Upper lobe of left lung (tissue), 6 donors: ENCODE measurements at regions not wholly inside any gene's neighbourhood (a gene's known extent, or its start where the extent isn't known, plus 50 kb on each side); places are given as distances from the start of the nearest gene placed in this dataset.

Experiments used
- ATAC-seq, 2 donors: fragments of 200-7000 bp; cut with Tn5 transposase; one replicate each; pipeline ENCODE4 v1.9.1; 2022; ENCODE audit warnings: mild to moderate bottlenecking in 2 of 2, moderate library complexity in 2 of 2; ENCODE audit not compliant: low FRiP score in 2 of 2
- DNase-seq, 2 donors: peaks; one replicate each; pipeline ENCODE4 v3.0.0-alpha.2; 2019 to 2020
- H3K27ac ChIP-seq, 4 donors: fragments of 200-600 bp; sonication (generic); one replicate each; pipeline ENCODE4 v1.5.1; 2016 to 2019
- H3K27me3 ChIP-seq, 4 donors: fragments of 200-600 bp; sonication (generic); one replicate each; pipeline ENCODE4 v1.5.1; 2017 to 2019
- H3K36me3 ChIP-seq, 4 donors: fragments of 200-600 bp; sonication (generic); one replicate each; pipeline ENCODE4 v1.5.1; 2016 to 2019
- H3K4me1 ChIP-seq, 4 donors: fragments of 200-600 bp; sonication (generic); one replicate each; pipeline ENCODE4 v1.5.1; 2018 to 2019
- H3K4me3 ChIP-seq, 4 donors: fragments of 200-600 bp; sonication (generic); one replicate each; pipeline ENCODE4 v1.5.1; 2017 to 2019; ENCODE audit warnings: mild to moderate bottlenecking in 2 of 4, moderate library complexity in 1 of 4
- H3K9me3 ChIP-seq, 4 donors: fragments of 200-600 bp; sonication (generic); one replicate each; pipeline ENCODE4 v1.5.1; 2018 to 2019
- CTCF ChIP-seq, 6 experiments: fragments of 450-650 bp in 4 of 6; fragments of 200-600 bp in 2 of 6; sonication (generic) in 2 of 6; IDR thresholded peaks; one replicate each; pipeline ENCODE4 v1.5.1; 2016 to 2019; ENCODE audit warnings: antibody characterized with exemption in 6 of 6
- EP300 ChIP-seq, 4 donors: sonication (generic); formaldehyde crosslinking; IDR thresholded peaks; one replicate each; pipeline ENCODE4 v1.5.1; 2017; ENCODE audit warnings: antibody characterized with exemption in 4 of 4, control low read depth in 2 of 4
- POLR2A ChIP-seq, 4 donors: fragments of 450-650 bp; IDR thresholded peaks; one replicate each; pipeline ENCODE4 v1.5.1; 2016 to 2017; ENCODE audit warnings: antibody characterized with exemption in 4 of 4, mild to moderate bottlenecking in 2 of 4
- POLR2AphosphoS5 ChIP-seq, 2 donors: sonication (generic); formaldehyde crosslinking; IDR thresholded peaks; one replicate each; pipeline ENCODE4 v1.5.1; 2017; ENCODE audit warnings: antibody characterized with exemption in 2 of 2
- WGBS, 2 donors: methylation state at CpG; one replicate each; pipeline ENCODE4 v1.1.5; 2017 to 2018; 5-methylcytosine and 5-hydroxymethylcytosine counted together
- donor health status: DM: no; HTN: no; CAD: no; lungs with moderate emphysema.
- donor health status: DM: no; HTN: yes; CAD: no; lungs with severe emphysema.

DNA sequence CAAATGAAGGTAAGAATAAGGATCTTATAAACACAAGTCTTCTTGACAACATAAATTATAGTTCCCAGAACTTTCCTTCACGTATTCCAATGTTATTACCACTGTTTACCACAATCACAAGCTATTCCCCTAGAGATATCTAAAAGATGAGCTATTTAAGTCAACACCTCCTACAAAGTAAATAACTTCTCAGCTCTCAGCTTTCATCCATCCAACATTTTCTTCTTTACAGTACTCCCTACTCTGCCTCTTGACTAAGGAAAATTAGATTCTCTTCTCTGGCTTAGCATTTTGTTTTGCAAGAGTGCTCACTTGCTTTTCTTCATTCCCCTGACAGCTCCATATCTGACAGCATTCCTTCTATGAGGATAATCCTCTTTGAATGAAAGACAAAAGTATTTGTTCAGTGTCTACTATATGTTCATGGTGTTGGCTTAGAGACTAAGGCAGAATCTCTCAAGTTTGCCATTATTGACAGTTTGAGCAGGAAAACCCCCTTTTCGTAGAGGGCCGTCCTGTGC, 93.0 kb upstream of the IL6 start:
- H3K27ac ChIP-seq = no peak overlapping the region
- TF ChIP-seq EP300 (IDR thresholded peaks at IDR 0.05) (no peak), POLR2A (IDR thresholded peaks at IDR 0.05) (no peak), POLR2AphosphoS5 (IDR thresholded peaks at IDR 0.05) (no peak), CTCF (IDR thresholded peaks at IDR 0.05) (no peak)
- H3K9me3 ChIP-seq = no peaks in the 10 kb centered on the region
- peaks cover 0 to 15% (median 0%) of the 10 kb centered on the region in 4 donors for H3K4me1 ChIP-seq
- ATAC-seq (peak in 1 of 2 donors; percentile 56), DNase-seq (no peak)
- H3K36me3 ChIP-seq = no peaks in the 10 kb centered on the region
- 71 to 85% methylated on average over 3 of the region's 3 CpGs for WGBS, 2 donors
- no peak overlapping the region for H3K4me3 ChIP-seq
- no peaks in the 10 kb centered on the region for H3K27me3 ChIP-seq

DNA sequence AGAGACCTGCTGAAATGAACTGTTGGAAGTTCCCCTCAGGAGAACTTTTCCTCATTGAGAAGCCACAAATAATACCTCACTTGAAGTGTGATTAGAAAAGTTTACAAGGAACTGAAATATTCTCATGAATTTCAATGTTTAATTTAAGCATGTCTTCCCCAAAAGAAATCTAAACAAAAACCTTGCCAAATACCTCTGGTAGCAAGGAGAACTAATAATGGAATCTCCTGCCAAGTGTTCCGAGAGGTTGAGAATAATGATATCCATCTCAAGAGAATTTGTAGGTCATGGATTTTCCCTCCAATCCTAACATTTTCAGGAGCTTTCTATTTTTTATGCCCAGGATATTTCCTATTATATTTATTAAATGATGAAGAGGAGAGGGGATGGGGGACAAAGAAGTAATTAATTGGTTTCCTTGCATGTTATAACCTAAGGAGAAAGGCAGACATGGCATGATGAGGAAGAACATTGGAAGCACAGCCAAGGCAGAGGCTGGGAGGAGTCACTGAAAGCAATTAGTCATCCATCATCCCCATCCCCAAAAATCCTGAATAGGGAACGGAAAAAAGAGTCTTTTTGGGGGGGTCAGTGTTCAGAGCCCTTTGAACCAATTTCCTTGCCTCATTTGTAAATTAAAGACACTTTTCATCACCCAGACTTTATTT, 93.6 kb upstream of the IL6 start:
- TF ChIP-seq EP300 (IDR thresholded peaks at IDR 0.05) (no peak), CTCF (IDR thresholded peaks at IDR 0.05) (no peak), POLR2A (IDR thresholded peaks at IDR 0.05) (no peak), POLR2AphosphoS5 (IDR thresholded peaks at IDR 0.05) (no peak)
- 64 to 77% methylated on average over 2 of the region's 2 CpGs for WGBS, 2 donors
- peak in 1 of 2 donors; percentile 12 for ATAC-seq

DNA sequence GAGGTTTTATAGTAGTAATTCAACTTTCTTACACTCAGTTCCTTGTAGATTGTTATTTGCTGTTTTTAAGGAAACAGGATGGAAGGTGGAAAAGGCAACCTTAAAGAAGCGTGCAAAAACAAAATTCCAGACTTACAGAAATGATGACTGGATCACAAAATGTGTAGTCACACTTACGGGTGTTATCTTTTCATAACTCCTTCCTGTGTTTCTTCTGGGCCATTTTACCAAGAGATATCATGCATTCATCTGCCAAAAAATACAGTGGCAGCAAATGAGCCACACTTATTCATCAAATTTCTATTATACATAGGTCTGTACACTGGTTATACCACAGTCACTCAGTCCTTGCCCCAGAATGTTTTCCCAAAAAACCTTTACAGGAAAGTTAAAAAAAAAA, 94.3 kb upstream of the IL6 start:
- TF ChIP-seq EP300 (IDR thresholded peaks at IDR 0.05) (no peak), POLR2AphosphoS5 (IDR thresholded peaks at IDR 0.05) (no peak), POLR2A (IDR thresholded peaks at IDR 0.05) (no peak), CTCF (IDR thresholded peaks at IDR 0.05) (no peak)
- Histone ChIP-seq H3K4me1 (peaks cover 0 to 15% (median 0%) of the 10 kb centered on the region in 4 donors), H3K36me3 (no peaks in the 10 kb centered on the region), H3K9me3 (no peaks in the 10 kb centered on the region), H3K27me3 (no peaks in the 10 kb centered on the region), H3K27ac (no peak overlapping the region), H3K4me3 (no peak overlapping the region)
- DNase-seq = no peak
- no peak for ATAC-seq
- WGBS, 2 donors = 45 to 61% methylated on average over 2 of the region's 2 CpGs

More for the DNA sequence above, 93.6 kb upstream of the IL6 start:
- DNase-seq = no peak
- H3K27ac ChIP-seq = no peak overlapping the region
- H3K9me3 ChIP-seq = no peaks in the 10 kb centered on the region
- H3K4me1 ChIP-seq = peaks cover 0 to 15% (median 0%) of the 10 kb centered on the region in 4 donors
- H3K4me3 ChIP-seq = no peak overlapping the region
- H3K36me3 ChIP-seq = no peaks in the 10 kb centered on the region
- H3K27me3 ChIP-seq = no peaks in the 10 kb centered on the region

DNA sequence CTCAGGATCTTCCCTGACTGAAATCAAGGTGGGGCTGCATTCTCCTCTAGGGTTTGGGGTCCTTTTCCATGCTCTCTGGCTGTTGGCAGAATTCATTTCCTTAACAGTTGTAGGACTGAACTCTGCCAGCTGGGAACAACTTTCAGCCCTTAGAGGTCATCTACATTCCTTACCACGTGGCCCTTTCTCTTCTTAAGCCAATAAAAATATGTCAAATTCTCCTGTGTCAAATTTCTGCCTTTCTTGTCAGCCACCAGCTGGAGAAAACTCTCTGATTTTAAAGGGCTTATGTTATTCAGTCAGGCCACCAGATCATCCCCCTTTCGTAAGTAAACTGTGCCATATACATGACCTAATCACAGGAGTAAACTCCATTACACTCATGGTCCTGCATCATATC, 95.3 kb upstream of the IL6 start:
- Histone ChIP-seq H3K27ac (no peak overlapping the region), H3K27me3 (no peaks in the 10 kb centered on the region), H3K4me1 (peaks cover 0 to 15% (median 0%) of the 10 kb centered on the region in 4 donors), H3K9me3 (no peaks in the 10 kb centered on the region), H3K4me3 (no peak overlapping the region), H3K36me3 (no peaks in the 10 kb centered on the region)
- ATAC-seq = no peak
- TF ChIP-seq POLR2AphosphoS5 (IDR thresholded peaks at IDR 0.05) (no peak), CTCF (IDR thresholded peaks at IDR 0.05) (no peak), EP300 (IDR thresholded peaks at IDR 0.05) (no peak), POLR2A (IDR thresholded peaks at IDR 0.05) (no peak)
- 55 to 71% methylated on average over 2 of the region's 2 CpGs for WGBS, 2 donors
- no peak for DNase-seq

DNA sequence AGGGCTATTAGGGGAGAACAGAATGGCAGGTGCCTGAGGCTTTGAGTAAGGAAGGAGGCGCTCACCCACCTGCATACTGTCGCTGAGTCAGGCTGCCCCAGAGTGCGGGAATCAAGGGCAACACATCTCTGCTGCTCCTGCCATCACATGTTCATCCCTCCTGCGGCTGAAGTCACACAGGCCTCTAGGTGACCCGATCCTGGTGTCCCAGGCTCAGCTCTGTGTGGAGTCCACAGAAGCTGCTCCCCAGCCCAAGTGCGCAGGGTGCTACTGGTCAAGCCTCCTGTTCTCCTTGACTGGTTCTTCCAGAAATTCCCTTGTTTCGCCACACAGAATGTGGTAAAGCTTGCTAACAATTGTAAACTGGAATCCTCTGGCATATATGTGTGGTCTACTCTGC, 96.9 kb upstream of the IL6 start:
- no peaks in the 10 kb centered on the region for H3K9me3 ChIP-seq
- H3K4me1 ChIP-seq = peaks cover 0 to 11% (median 0%) of the 10 kb centered on the region in 4 donors
- TF ChIP-seq EP300 (IDR thresholded peaks at IDR 0.05) (no peak), CTCF (IDR thresholded peaks at IDR 0.05) (no peak), POLR2AphosphoS5 (IDR thresholded peaks at IDR 0.05) (no peak), POLR2A (IDR thresholded peaks at IDR 0.05) (no peak)
- no peak for DNase-seq
- WGBS, 2 donors = 88 to 92% methylated on average over 2 to 7 of the region's 7 CpGs
- no peak overlapping the region for H3K27ac ChIP-seq
- H3K4me3 ChIP-seq = no peak overlapping the region
- H3K27me3 ChIP-seq = no peaks in the 10 kb centered on the region
- H3K36me3 ChIP-seq = no peaks in the 10 kb centered on the region
- no peak for ATAC-seq
